ENCODE measurements at regions not wholly inside any gene's neighbourhood (a gene's known extent, or its start where the extent isn't known, plus 50 kb on each side); places are given as distances from the start of the nearest gene placed in this dataset.
A peak's percentile ranks its signal among the peaks of the same experiment; 100 is the strongest.

- FAIRE-seq (peak; percentile 77), DNase-seq (ENCODE audit: low spot score) (no peak)
Observed at GRCh38 chr4:30783751-30784150, 63.6 kb downstream of the PCDH7 start.

DNA sequence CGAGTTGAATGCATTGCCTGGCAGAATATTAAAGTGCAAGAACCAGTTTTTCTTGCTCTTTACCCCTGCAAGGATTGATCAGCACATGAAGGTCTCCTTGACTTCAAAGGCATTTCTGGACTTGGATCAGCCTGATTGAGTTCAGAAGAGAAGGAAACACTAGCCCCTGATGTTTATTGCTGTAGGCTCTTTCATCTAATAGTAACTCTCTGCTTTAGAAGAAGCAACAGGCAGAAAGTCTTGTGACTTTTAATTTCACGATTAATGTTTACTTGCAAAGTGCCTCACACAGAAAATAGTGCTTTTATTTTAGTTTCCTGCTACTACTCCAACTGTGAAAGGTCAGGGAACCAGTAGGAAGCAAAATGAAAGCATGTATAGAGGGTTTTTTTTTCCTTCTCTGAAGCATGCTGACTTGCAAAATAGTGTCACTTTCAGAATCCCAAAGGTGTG lies 69.1 kb downstream of the PCDH7 start:
- DNase-seq (ENCODE audit: low spot score) (no peak), FAIRE-seq (no peak)

DNA sequence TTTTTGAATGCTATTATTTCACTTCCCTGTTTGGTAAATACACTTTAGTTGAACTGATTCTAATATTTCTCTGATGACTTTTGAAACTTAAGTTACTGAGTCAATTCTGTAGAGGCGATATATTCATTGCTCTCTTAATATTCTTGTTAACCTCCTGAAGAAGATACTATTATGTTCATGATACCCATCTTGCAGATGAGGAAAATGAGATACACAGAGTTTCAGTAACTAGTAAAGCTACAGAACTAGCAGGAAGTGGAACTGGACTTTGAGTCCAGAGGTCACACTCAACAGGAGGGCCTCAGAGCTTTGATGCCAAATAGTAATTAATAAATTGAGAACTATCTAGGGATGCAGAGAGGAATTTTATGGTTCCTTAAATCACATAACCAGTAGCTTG lies 70.0 kb downstream of the PCDH7 start:
- DNase-seq (ENCODE audit: low spot score) (no peak), FAIRE-seq (peak; percentile 53)

- FAIRE-seq (peak; percentile 27), DNase-seq (ENCODE audit: low spot score) (no peak)
Observed at GRCh38 chr4:30790998-30791397, 70.8 kb downstream of the PCDH7 start.

DNA sequence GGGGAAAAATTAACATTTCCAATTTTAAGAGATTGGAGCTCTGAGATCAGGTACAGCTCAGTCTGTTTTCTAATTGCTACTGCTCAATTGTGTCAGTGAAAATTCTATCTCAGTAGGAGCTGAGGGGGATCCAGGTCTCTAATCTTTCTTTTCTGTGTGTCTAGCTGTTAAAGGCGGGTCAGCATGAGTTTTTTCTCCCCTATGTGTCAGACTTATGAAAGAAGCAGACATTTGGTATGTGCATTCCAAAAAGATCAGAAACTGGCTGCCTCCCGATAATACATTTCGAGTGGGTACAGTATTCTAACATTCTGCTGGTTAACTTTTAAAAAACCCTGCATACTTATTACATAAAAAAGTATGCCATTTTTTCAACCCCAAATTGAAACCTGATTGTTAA lies 72.4 kb downstream of the PCDH7 start:
- FAIRE-seq (no peak), DNase-seq (ENCODE audit: low spot score) (no peak)

DNA sequence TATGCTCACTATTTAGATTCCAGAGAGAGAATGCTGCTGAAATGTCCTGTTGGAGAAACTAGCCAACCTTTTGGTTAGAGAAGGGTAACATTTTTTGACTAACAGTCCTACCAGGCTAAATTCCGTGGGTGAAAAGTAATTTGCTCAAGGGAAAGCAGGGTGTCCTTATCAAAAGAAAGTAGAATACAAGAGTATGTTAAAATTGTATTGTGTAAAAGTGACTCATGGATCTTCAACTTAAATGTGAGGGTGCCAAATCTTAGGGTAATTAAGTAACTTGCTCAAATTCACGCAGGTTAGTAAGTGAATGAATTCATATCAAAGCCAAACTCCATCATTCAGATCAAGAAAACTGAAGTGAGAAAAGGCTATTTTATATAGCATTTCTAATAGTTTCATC lies 81.7 kb downstream of the PCDH7 start:
- FAIRE-seq (peak; percentile 44), DNase-seq (ENCODE audit: low spot score) (no peak)

DNA sequence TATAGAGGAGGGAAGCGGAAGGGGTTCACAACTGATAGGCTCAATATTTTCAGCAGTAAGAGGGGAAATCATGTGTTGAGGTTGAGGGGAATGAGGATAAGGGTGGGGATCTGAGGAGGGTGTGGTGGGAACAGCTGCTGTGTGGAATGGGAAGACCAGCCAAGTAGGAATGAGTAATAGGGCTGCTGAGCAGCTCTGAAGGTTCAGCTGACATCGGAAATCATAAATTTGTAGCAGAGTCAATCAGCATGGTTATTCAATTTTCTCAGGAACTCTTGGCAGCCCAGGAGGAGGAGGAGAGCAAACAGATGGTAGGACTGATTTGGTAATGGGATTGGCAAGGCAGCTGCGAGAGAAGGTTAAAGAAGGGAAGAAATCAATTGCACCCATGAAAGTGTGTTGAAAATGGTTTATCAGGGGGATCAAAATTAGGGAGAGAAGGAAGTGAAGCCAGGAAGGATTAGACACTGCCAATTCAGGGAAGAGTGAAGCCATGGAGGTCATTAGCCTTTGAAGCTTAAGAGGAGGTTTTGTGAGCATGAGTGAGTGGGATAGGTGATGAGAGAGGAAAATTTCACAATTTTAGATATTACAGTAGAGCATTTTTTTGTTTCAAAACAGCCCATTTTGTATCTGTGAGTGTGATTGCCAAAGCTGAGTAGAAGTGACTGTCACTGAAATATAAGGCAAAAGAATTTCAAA lies 82.6 kb downstream of the PCDH7 start:
- peak; percentile 86 for FAIRE-seq
- peak; percentile 59 for DNase-seq (ENCODE audit: low spot score)

- DNase-seq (ENCODE audit: low spot score) (no peak), FAIRE-seq (no peak)
Observed at GRCh38 chr4:30808276-30808675, 88.1 kb downstream of the PCDH7 start.

GRCh38 chr4:30811296-30811695 lies 91.1 kb downstream of the PCDH7 start:
- no peak for DNase-seq (ENCODE audit: low spot score)
- FAIRE-seq: no peak

DNA sequence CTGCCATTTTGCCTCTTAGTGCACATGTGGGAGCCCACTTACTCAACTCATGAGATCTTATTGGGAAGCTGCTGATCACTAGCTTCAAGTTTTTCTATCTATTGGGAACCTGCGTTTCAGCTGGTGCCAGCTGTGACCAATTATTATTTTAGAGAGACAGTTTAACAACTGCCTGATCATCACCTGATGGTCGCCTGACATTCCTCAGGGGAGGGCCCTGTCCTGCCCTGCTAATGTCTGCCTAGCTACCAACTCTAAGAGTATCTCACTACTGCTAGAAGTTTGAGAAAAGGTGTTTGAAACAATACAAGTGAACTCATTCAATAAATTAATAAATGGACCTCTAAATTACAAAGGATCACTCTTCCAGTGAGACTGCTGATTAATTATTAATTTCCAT lies 95.5 kb downstream of the PCDH7 start:
- FAIRE-seq: no peak

GRCh38 chr4:30817447-30817846 lies 97.3 kb downstream of the PCDH7 start:
- FAIRE-seq: no peak

More for the DNA sequence above, 95.5 kb downstream of the PCDH7 start:
- no peak for DNase-seq (ENCODE audit: low spot score)

DNA sequence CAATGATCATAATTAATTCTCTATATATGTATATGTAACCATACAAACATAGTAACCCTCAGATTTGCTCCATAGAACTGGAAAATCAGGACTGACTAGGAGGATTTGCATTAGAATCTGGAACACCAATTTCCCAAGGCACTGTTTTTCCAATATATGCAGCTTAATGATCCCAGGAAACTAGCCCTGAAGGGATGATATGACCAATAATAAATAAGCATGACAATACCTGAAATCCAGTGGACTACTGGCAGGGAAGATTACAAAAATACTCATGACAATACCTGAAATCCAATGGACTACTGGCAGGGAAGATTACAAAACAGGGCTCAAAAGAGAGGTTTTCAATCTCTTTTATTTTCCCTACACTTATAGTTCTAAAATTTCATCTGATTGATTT lies 98.4 kb downstream of the PCDH7 start:
- no peak for DNase-seq (ENCODE audit: low spot score)
- no peak for FAIRE-seq

More at GRCh38 chr4:30817447-30817846, 97.3 kb downstream of the PCDH7 start:
- no peak for DNase-seq (ENCODE audit: low spot score)

DNA sequence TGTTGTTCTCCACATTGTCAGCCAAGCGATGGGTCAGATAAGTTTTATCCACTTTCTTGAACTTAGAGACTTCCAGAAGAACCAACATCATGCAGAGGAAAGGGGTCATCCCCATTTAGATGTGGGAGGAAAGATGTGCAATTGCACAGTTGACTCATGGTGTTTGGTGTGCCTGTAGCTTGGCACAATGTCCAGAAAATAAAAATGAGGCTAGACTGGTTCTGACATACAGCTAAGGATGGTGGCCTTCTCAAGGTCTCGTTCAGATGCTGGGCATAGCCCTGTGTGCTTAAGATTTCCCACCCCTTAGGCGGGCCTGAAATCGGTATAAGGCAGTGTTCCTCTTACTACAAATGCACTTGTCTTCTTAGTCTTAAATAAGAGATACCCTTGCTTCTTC lies 101.1 kb downstream of the PCDH7 start:
- FAIRE-seq (peak; percentile 74), DNase-seq (ENCODE audit: low spot score) (no peak)

GRCh38 chr4:30821859-30822612 lies 101.9 kb downstream of the PCDH7 start:
- FAIRE-seq: peak; percentile 99
- DNase-seq (ENCODE audit: low spot score): peak; percentile 79

DNA sequence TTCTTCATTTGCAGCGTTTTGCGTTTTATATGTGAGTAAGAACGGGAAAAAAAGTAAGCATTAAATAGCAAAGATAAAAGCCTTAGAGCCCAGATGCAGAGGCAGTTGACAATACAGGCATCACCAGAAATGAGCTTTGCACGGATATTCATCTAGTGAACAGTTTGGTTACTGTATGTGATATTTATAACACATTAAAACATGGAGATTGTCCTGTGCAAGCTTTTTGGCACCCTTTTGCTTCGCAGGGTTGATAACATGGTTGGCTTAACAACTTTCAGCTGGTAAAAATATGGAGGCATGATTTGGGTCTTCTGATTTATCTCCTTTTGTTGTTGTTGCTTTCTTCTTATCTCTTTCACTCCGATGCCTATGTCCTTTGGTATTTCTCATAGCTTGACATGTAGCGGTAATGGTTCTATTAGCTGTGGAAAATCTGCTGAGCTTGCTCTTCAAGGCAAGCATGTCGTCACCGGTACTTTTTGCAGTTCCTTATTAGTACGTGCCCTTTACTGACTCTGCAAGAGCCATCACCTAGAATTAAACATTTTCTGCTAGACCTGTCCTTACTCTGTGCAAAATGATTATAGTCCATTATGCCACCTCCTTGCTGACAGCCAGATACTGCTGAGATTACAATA lies 102.9 kb downstream of the PCDH7 start:
- FAIRE-seq (peak; percentile 56), DNase-seq (ENCODE audit: low spot score) (no peak)

DNA sequence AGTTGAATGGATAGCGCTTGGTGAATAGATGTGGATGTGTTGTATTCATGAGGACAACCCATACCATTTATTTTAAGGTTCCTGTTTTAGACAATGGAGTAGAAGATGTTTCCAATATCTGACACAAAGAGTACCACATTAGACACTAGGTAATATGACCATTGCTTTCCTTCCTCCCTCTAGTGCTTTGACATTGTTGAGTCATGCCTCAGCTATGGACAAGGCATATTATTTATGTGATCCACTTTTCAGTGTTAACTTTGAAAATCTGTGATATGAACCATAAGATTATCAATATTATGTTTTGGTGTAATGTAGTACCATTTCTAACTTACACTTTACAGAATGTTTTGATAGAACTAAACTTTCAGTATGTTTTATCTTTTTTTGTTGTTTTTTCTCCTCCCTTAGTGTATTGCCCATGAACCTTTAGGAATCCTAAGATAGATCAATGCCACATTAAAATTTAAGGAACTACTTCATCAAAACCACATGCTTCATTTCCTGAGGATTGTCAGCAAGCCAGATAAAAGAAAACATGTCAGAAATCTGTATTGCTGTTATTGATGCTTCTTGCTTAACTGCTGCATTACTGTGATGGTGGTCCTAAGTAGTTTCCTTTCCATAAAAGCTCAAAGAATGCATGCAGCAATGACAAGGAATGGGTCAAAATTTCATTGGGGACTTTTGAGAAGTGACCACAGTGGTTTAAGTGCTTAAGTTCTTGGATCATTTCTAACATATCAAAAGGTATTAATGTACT lies 105.0 kb downstream of the PCDH7 start:
- DNase-seq (ENCODE audit: low spot score): peak; percentile 30
- FAIRE-seq: peak; percentile 90

DNA sequence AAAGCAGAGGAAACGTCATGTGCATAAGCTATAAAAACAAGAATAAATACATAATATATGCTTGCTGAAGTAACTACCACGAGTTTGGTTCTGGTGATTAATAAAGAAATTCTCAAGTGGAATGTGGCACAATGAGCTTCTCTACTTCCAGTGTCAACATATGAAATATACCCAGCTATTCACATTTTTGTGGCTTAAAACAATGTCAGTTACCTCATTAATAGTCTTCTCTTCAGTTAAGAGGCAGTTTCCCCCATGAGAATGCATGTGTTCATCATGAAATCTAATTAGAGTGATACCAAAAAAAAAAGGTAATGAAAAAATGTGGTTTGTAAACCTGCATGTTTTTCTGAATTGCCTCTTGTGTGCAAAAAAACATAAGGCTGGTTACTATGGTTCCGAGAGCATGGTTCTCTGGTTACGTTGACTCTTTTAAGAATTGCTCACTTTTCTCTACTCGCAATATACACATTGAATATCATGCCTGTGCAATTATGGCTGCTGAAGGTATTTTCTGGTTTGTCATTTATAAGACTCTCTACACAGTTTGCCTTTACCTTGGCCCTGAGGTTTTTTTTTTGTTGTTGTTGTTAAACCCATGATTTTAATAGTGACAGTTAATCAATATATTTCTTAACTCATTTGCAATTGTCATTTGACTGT lies 108.2 kb downstream of the PCDH7 start:
- FAIRE-seq (peak; percentile 90), DNase-seq (ENCODE audit: low spot score) (peak; percentile 35)

GRCh38 chr4:30832639-30833038 lies 112.5 kb downstream of the PCDH7 start:
- no peak for DNase-seq (ENCODE audit: low spot score)
- no peak for FAIRE-seq

DNA sequence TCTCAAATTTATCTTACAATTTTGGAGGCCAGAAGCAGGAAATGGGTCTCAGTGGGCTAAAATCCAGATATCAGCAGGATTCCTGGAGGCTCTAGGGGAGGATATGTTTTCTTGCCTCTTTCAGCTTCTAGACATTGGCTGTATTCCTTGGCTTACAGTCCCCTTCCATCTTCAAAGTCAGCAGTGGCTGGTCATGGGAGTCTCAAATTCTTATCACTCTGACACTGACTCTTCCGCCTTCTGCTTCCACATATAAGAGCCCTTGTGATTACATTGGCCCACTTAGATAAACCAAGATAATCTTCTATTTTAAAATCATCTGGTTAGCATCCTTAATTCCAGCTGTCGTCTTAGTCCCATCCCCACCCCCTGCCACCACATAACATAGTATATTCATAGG lies 113.0 kb downstream of the PCDH7 start:
- no peak for DNase-seq (ENCODE audit: low spot score)
- FAIRE-seq: peak; percentile 81

DNA sequence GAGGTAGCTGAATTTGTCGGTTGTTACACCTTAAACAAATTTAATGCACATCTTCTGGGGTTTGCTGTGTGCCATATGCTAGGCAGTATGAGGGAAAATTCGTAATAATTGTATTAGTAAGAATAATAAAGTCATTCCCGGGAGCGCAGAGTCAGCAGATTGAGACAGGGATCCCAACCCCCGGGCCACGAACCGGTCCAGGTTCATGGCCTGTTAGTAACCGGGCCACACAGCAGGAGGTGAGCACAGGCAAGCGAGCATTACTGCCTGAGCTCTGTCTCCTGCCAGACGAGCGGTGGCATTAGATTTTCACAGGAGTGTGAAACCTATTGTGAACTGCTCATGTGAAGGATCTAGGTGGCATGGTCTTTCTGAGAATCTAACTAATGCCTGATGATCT lies 114.9 kb downstream of the PCDH7 start:
- no peak for DNase-seq (ENCODE audit: low spot score)
- FAIRE-seq: no peak

- DNase-seq (ENCODE audit: low spot score) (no peak), FAIRE-seq (peak; percentile 66)
Observed at GRCh38 chr4:30836231-30836630, 116.1 kb downstream of the PCDH7 start.

Data from urothelium cell line (cell line).